Fibroblast of villous mesenchyme (primary cell): ENCODE measurements at regions not wholly inside any gene's neighbourhood (a gene's known extent, or its start where the extent isn't known, plus 50 kb on each side); places are given as distances from the start of the nearest gene placed in this dataset.
"Not testable (repeated sequence)": the region's sequence is repeated elsewhere in the genome, so short reads cannot be mapped to it uniquely, and the experiment has no call there.

Source experiments
- DNase-seq: peaks from one replicate; pipeline ENCODE4 v3.0.0-alpha.2; 2010; ENCODE audit warnings: low read depth
- H3K4me3 ChIP-seq: 2 replicates; pipeline ENCODE4 v1.5.1; 2011; ENCODE audit warnings: low read depth, mild to moderate bottlenecking, low read length
- CTCF ChIP-seq: IDR thresholded peaks from 2 replicates; pipeline ENCODE4 v1.5.1; 2012; ENCODE audit warnings: low read depth, mild to moderate bottlenecking, low read length; ENCODE audit not compliant: insufficient read depth

GRCh38 chr10:20535897-20536881 is 360.9 kb downstream of the NEBL start:
- TF ChIP-seq CTCF, result no peak
- H3K4me3 ChIP-seq, result no peak overlapping the region
- no peak for DNase-seq

GRCh38 chr10:20531241-20531883 is 365.7 kb downstream of the NEBL start:
- DNase-seq, H3K4me3 ChIP-seq: not testable (repeated sequence)

GRCh38 chr10:20521186-20521585 is 375.9 kb downstream of the NEBL start:
- H3K4me3 ChIP-seq, result no peak overlapping the region
- DNase-seq, result no peak
- TF ChIP-seq CTCF, result no peak

- no peak for TF ChIP-seq CTCF
- DNase-seq, result no peak
- no peak overlapping the region for H3K4me3 ChIP-seq
These were observed 381.5 kb downstream of the NEBL start for GRCh38 chr10:20515654-20516053.

- no peak for DNase-seq
- TF ChIP-seq CTCF, result no peak
- H3K4me3 ChIP-seq, result no peak overlapping the region
These were observed 384.5 kb downstream of the NEBL start for GRCh38 chr10:20512631-20513030.

GRCh38 chr10:20508921-20509320 is 388.2 kb downstream of the NEBL start:
- DNase-seq, result no peak
- H3K4me3 ChIP-seq, result no peak overlapping the region
- no peak for TF ChIP-seq CTCF

- TF ChIP-seq CTCF, result no peak
- no peak for DNase-seq
- no peak overlapping the region for H3K4me3 ChIP-seq
These were observed 394.1 kb downstream of the NEBL start for GRCh38 chr10:20502903-20503585.
